ENCODE measurements at regions not wholly inside any gene's neighbourhood (a gene's known extent, or its start where the extent isn't known, plus 50 kb on each side); places are given as distances from the start of the nearest gene placed in this dataset.

DNA sequence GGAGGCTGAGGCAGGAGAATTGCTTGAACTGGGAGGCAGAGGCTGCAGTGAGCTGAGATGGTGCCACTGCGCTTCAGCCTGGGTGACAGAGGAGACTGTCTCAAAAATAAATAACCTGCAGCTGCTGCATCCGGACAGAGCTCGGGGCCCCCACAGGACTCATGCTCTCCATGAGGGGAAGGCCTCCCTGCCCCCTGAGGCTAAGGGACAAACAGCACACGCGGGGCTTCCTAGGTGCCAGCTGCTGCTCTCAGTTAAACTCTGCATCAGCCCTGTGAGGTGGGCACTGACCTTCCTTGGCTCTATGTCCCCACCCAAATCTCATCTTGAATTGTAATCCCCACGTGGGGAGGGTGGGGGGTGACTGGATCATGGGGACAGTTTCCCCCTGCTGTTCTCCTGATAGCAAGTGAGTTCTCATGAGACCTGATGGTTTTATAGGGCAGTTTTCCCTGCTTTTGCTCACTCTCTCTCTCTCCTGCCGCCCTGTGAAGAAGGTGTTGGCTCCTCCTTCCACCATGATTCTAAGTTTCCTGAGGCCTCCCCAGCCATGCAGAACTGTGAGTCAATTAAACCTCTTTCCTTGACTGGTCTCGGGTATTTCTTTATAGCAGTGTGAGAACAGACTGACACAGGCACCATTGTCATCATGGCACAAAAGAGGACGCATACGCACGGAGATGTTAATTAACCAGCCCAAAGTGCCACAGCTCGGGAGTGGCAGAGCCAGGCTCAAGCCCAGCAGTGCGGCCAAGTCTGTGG is 49.9 kb upstream of the TAF1B start:
- CTCF ChIA-PET: interaction anchor here (0.6 kb wide), 1 partner anchor 24 kb away, joined by 3 read pairs; no protein-coding TSS in a partner anchor
- H3K36me3 Mint-ChIP-seq (ENCODE audit: insufficient read depth, unreplicated experiment): peaks cover 5% of the 10 kb centered on the region
- no peak for DNase-seq
- TF ChIP-seq, protein P1, sequence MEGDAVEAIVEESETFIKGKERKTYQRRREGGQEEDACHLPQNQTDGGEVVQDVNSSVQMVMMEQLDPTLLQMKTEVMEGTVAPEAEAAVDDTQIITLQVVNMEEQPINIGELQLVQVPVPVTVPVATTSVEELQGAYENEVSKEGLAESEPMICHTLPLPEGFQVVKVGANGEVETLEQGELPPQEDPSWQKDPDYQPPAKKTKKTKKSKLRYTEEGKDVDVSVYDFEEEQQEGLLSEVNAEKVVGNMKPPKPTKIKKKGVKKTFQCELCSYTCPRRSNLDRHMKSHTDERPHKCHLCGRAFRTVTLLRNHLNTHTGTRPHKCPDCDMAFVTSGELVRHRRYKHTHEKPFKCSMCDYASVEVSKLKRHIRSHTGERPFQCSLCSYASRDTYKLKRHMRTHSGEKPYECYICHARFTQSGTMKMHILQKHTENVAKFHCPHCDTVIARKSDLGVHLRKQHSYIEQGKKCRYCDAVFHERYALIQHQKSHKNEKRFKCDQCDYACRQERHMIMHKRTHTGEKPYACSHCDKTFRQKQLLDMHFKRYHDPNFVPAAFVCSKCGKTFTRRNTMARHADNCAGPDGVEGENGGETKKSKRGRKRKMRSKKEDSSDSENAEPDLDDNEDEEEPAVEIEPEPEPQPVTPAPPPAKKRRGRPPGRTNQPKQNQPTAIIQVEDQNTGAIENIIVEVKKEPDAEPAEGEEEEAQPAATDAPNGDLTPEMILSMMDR (IDR thresholded peaks at IDR 0.05; ENCODE audit: unreplicated experiment): no peak
- H3K9me3 Mint-ChIP-seq (ENCODE audit: low read depth, unreplicated experiment): no peaks in the 10 kb centered on the region
- peaks cover 12% of the 10 kb centered on the region for H3K4me1 Mint-ChIP-seq (ENCODE audit: low read depth, unreplicated experiment)
- no peaks in the 10 kb centered on the region for H3K27me3 Mint-ChIP-seq (ENCODE audit: unreplicated experiment)
- H3K4me3 Mint-ChIP-seq (ENCODE audit: low read depth, unreplicated experiment): no peak overlapping the region
- H3K27ac Mint-ChIP-seq (ENCODE audit: unreplicated experiment): no peak overlapping the region
- BruUV-seq (replicated peaks): no TSS peak
- intact Hi-C loops (cut with micrococcal nuclease; ENCODE audit: unreplicated experiment): no loop called here

Measured in Calu3 (cell line).